PC-9 (cell line): ENCODE measurements at regions not wholly inside any gene's neighbourhood (a gene's known extent, or its start where the extent isn't known, plus 50 kb on each side); places are given as distances from the start of the nearest gene placed in this dataset.

Experiments
- BruUV-seq: library from RNA; stranded (reverse); fragments of 400-500 nt; replicated peaks from 2 replicates; lab custom pipeline; 2021; lab: Mats Ljungman, UMichigan
- CTCF ChIA-PET: fragments of 300-600 bp; sonication (Branson Sonifier 250); formaldehyde crosslinking; loops from one replicate; lab custom pipeline; 2022; ENCODE audit warnings: antibody characterized with exemption; lab: Charles Lee
- POLR2A ChIA-PET: fragments of 300-600 bp; sonication (Branson Sonifier 250); formaldehyde crosslinking; loops from one replicate; lab custom pipeline; 2022; ENCODE audit warnings: antibody characterized with exemption; ENCODE audit not compliant: unreplicated experiment; lab: Charles Lee
- DNase-seq, 2 experiments: peaks; one replicate each; pipeline versions ENCODE4 v3.0.0 to v3.0.0-alpha.2; 2015 to 2022; ENCODE audit warnings: mixed read lengths in 1 of 2
- H2AFZ ChIP-seq: fragments of 200-600 bp; sonication (generic); 2 replicates; pipeline ENCODE4 v1.8.1; 2017; ENCODE audit warnings: antibody characterized with exemption
- H3F3A ChIP-seq: fragments of 200-600 bp; sonication (generic); 2 replicates; pipeline ENCODE4 v1.8.1; 2017; ENCODE audit warnings: antibody characterized with exemption, mild to moderate bottlenecking, low read depth; ENCODE audit not compliant: insufficient read depth
- H3K27ac ChIP-seq: fragments of 200-600 bp; sonication (generic); 2 replicates; pipeline ENCODE4 v1.6.1; 2016; ENCODE audit warnings: mixed run types
- H3K27me3 ChIP-seq: fragments of 200-600 bp; sonication (generic); 2 replicates; pipeline ENCODE4 v1.6.1; 2016; ENCODE audit warnings: low read depth, mixed run types; ENCODE audit not compliant: insufficient read depth
- H3K36me3 ChIP-seq: fragments of 200-600 bp; sonication (generic); 2 replicates; pipeline ENCODE4 v1.6.1; 2016; ENCODE audit warnings: low read depth, mixed run types
- H3K4me1 ChIP-seq: fragments of 200-600 bp; sonication (generic); replicated peaks from 2 replicates; pipeline ENCODE4 v1.6.1; 2016; ENCODE audit warnings: mixed run types; ENCODE audit not compliant: insufficient read depth
- H3K4me2 ChIP-seq: fragments of 200-600 bp; sonication (generic); 2 replicates; pipeline ENCODE4 v1.6.1; 2017; ENCODE audit warnings: mixed run types
- H3K4me3 ChIP-seq: fragments of 200-600 bp; sonication (generic); 2 replicates; pipeline ENCODE4 v1.6.1; 2016; ENCODE audit warnings: mixed run types
- H3K79me2 ChIP-seq: fragments of 200-600 bp; sonication (generic); 2 replicates; pipeline ENCODE4 v1.6.1; 2017; ENCODE audit warnings: low read depth, mixed run types
- H3K9me2 ChIP-seq: fragments of 200-600 bp; sonication (generic); 2 replicates; pipeline ENCODE4 v1.8.1; 2017; ENCODE audit warnings: mild to moderate bottlenecking; ENCODE audit not compliant: insufficient read depth
- H3K9me3 ChIP-seq: fragments of 200-600 bp; sonication (generic); 2 replicates; pipeline ENCODE4 v1.8.1; 2016; ENCODE audit warnings: low read depth; ENCODE audit not compliant: insufficient read depth
- H4K20me1 ChIP-seq: fragments of 200-600 bp; sonication (generic); 2 replicates; pipeline ENCODE4 v1.8.1; 2017; ENCODE audit not compliant: insufficient read depth
- EZH2 ChIP-seq: fragments of 200-600 bp; sonication (generic); IDR thresholded peaks from 2 replicates; pipeline ENCODE4 v1.8.0; 2017; ENCODE audit warnings: antibody characterized with exemption, low read depth
- intact Hi-C: fragments of 100-400 bp; cut with micrococcal nuclease; formaldehyde crosslinking; loops from one replicate; pipeline ENCODE4 v1.10.0; 2022; ENCODE audit not compliant: unreplicated experiment
- TF ChIP-seq, protein P1 (sequence below): fragments of 200-600 bp; sonication (generic); conservative IDR thresholded peaks from 2 replicates; pipeline ENCODE4 v1.6.1; 2017; ENCODE audit warnings: mixed run types, antibody characterized with exemption, mild to moderate bottlenecking, moderate library complexity

DNA sequence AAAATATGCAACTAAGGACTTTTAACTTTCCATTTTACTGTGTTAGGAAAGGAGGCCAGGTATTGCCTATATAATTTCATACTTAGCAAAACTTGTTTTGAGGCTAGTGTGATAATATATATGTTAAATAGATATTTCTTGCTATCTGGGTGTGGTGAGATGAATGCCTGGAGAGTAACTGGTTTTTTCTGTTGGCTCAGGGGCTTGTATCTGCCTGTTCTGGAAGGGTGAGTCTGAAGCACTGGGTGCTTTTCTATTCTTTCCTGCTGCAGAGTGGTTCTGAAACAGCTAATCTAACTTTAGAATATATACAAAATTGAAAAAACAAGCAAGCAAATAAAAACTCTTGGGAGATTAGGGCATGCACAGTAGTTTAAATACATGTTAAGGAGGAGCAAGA, 64.6 kb upstream of the MYCBP2 start:
- CTCF ChIA-PET = no interaction called here

DNA sequence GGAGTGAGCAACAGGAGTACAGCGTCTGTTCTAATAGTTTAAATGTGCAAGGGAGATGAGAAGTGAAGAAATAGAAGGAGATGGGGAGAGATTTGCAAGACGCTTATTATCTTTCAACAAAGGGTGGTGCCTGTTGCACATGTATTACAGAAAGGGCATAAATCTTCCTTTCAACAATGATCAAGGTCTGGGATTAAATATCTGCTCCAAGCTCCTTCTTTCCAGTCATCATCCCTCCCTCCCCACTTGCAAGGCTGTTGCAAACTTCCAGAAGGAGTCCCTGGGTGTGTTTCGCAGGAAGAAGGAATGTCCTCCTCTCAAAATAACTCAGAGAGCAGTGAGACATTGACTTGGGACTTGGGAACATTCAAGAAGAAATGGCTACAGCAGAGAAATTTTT, 63.5 kb upstream of the MYCBP2 start:
- H3K4me3 ChIP-seq = no peak overlapping the region
- no peak for DNase-seq
- no peak for TF ChIP-seq EZH2
- TF ChIP-seq, protein P1, sequence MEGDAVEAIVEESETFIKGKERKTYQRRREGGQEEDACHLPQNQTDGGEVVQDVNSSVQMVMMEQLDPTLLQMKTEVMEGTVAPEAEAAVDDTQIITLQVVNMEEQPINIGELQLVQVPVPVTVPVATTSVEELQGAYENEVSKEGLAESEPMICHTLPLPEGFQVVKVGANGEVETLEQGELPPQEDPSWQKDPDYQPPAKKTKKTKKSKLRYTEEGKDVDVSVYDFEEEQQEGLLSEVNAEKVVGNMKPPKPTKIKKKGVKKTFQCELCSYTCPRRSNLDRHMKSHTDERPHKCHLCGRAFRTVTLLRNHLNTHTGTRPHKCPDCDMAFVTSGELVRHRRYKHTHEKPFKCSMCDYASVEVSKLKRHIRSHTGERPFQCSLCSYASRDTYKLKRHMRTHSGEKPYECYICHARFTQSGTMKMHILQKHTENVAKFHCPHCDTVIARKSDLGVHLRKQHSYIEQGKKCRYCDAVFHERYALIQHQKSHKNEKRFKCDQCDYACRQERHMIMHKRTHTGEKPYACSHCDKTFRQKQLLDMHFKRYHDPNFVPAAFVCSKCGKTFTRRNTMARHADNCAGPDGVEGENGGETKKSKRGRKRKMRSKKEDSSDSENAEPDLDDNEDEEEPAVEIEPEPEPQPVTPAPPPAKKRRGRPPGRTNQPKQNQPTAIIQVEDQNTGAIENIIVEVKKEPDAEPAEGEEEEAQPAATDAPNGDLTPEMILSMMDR = no peak
- no peaks in the 10 kb centered on the region for H3K36me3 ChIP-seq
- H3K9me2 ChIP-seq = peaks cover 6% of the 10 kb centered on the region
- no peaks in the 10 kb centered on the region for H3K27me3 ChIP-seq
- intact Hi-C loops = no loop called here
- H3K9me3 ChIP-seq = 0 out of 2 replicates have a peak, but pooled peaks cover 3% of the 10 kb centered on the region
- ChIA-PET POLR2A (interaction anchor here (0.6 kb wide), 1 partner anchor 110 kb away, joined by 7 read pairs; no protein-coding TSS in a partner anchor), CTCF (interaction anchor here (0.6 kb wide), 1 partner anchor 175 kb away, joined by 3 read pairs; no protein-coding TSS in a partner anchor)
- H3K79me2 ChIP-seq = no peaks in the 10 kb centered on the region
- no peaks in the 10 kb centered on the region for H3F3A ChIP-seq
- no peak overlapping the region for H2AFZ ChIP-seq
- H3K4me2 ChIP-seq = no peak overlapping the region
- H4K20me1 ChIP-seq = no peaks in the 10 kb centered on the region
- no TSS peak for BruUV-seq
- H3K27ac ChIP-seq = no peak overlapping the region
- H3K4me1 ChIP-seq = no peaks in the 10 kb centered on the region

More for the DNA sequence above, 64.6 kb upstream of the MYCBP2 start:
- POLR2A ChIA-PET = no interaction called here
- H3K4me3 ChIP-seq = no peak overlapping the region
- H3K79me2 ChIP-seq = no peaks in the 10 kb centered on the region
- no peaks in the 10 kb centered on the region for H3F3A ChIP-seq
- no peaks in the 10 kb centered on the region for H4K20me1 ChIP-seq
- DNase-seq = no peak
- no peaks in the 10 kb centered on the region for H3K36me3 ChIP-seq
- no peak overlapping the region for H2AFZ ChIP-seq
- no peak overlapping the region for H3K27ac ChIP-seq
- peaks cover 6% of the 10 kb centered on the region for H3K9me2 ChIP-seq
- no peaks in the 10 kb centered on the region for H3K9me3 ChIP-seq
- BruUV-seq = no TSS peak
- H3K27me3 ChIP-seq = no peaks in the 10 kb centered on the region
- H3K4me1 ChIP-seq = no peaks in the 10 kb centered on the region
- TF ChIP-seq, protein P1 = no peak
- no peak for TF ChIP-seq EZH2
- intact Hi-C loops = no loop called here
- no peak overlapping the region for H3K4me2 ChIP-seq

DNA sequence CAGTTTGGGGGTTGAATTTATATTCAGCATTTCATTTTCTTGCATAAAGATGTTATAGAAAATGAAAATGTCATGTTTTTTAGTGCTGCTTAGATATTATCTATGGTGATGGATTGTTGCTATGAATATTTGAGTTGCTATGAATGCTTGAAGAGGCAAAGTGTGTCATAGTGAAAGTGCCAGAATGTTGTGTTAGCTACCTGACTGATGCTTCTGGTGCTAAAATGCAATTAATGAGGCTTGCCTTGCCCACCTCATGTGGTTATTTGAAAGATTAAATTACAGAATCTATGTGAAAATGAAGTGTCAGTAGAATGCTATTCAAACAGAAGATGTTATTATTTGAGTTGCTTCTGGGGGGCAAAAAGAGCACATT, 62.7 kb upstream of the MYCBP2 start:
- Histone ChIP-seq H3K27me3 (no peaks in the 10 kb centered on the region), H3K9me2 (peaks cover 6% of the 10 kb centered on the region), H3K36me3 (no peaks in the 10 kb centered on the region), H3K79me2 (no peaks in the 10 kb centered on the region), H3K27ac (no peak overlapping the region), H2AFZ (no peak overlapping the region), H3F3A (no peaks in the 10 kb centered on the region), H3K9me3 (0 out of 2 replicates have a peak, but pooled peaks cover 3% of the 10 kb centered on the region), H3K4me3 (no peak overlapping the region), H3K4me2 (no peak overlapping the region), H4K20me1 (no peaks in the 10 kb centered on the region), H3K4me1 (no peaks in the 10 kb centered on the region)
- BruUV-seq = no TSS peak
- TF ChIP-seq, protein P1 = no peak
- TF ChIP-seq EZH2 = no peak
- ChIA-PET CTCF (no interaction called here), POLR2A (no interaction called here)
- no peak for DNase-seq
- intact Hi-C loops = no loop called here
